GM12878 (cell line): ENCODE measurements at regions not wholly inside any gene's neighbourhood (a gene's known extent, or its start where the extent isn't known, plus 50 kb on each side); places are given as distances from the start of the nearest gene placed in this dataset.

Source experiments
- ATAC-seq: fragments of 200-7000 bp; cut with Tn5 transposase; 3 replicates; pipeline ENCODE4 v1.9.1; 2020; ENCODE audit warnings: mild to moderate bottlenecking, moderate library complexity
- BruUV-seq: library from RNA; stranded (reverse); fragments of 400-500 nt; replicated peaks from 2 replicates; lab custom pipeline; 2021; lab: Mats Ljungman, UMichigan
- CTCF ChIA-PET: fragments of 300-600 bp; sonication (Branson Sonifier 250); formaldehyde crosslinking; extraction: SDS; loops from one replicate; lab custom pipeline; 2021; ENCODE audit warnings: inconsistent platforms; lab: Yijun Ruan, JAX
- POLR2A ChIA-PET: fragments of 350-600 bp; formaldehyde crosslinking; extraction: SDS; loops from one replicate; lab custom pipeline; 2021; ENCODE audit warnings: inconsistent platforms; lab: Charles Lee
- RAD21 ChIA-PET: fragments of 300-600 bp; sonication (Branson Sonifier 250); formaldehyde crosslinking; loops from one replicate; lab custom pipeline; 2023; ENCODE audit warnings: antibody characterized with exemption; ENCODE audit not compliant: unreplicated experiment; lab: Charles Lee
- SMC1A ChIA-PET: fragments of 300-600 bp; sonication (Branson Sonifier 250); formaldehyde crosslinking; loops from one replicate; lab custom pipeline; 2023; ENCODE audit not compliant: unreplicated experiment, uncharacterized antibody; lab: Charles Lee
- DNase-seq: peaks from one replicate; pipeline ENCODE4 v3.0.0-alpha.2; 2011; ENCODE audit warnings: low read depth, low spot score
- FAIRE-seq: peaks from 3 replicates; lab custom pipeline; 2011; peaks lifted over from hg19 to GRCh38; lab: Jason Lieb, UNC
- H2AFZ ChIP-seq: 2 replicates; pipeline ENCODE4 v1.6.0; 2011; ENCODE audit warnings: low read depth, low read length, control low read depth; ENCODE audit not compliant: control insufficient read depth
- H3K27ac ChIP-seq: 2 replicates; pipeline ENCODE4 v1.5.1; 2011; ENCODE audit warnings: control low read depth; ENCODE audit not compliant: control insufficient read depth, insufficient read depth
- H3K27me3 ChIP-seq, 2 experiments: replicated peaks in 1 of 2; 2 replicates each; pipeline versions ENCODE4 v1.6.0 to v1.6.1; 2011; ENCODE audit warnings: low read length in 1 of 2; ENCODE audit not compliant: control insufficient read depth in 2 of 2, insufficient read depth in 2 of 2
- H3K36me3 ChIP-seq, 2 experiments: 2 replicates each; pipeline ENCODE4 v1.5.1; 2011; ENCODE audit warnings: low read length in 1 of 2; ENCODE audit not compliant: control insufficient read depth in 2 of 2, insufficient read depth in 2 of 2
- H3K4me1 ChIP-seq: 2 replicates; pipeline ENCODE4 v1.6.1; 2011; ENCODE audit warnings: mild to moderate bottlenecking, low read length, moderate library complexity, mixed read lengths; ENCODE audit not compliant: control insufficient read depth, insufficient read depth
- H3K4me2 ChIP-seq: 2 replicates; pipeline ENCODE4 v1.6.0; 2011; ENCODE audit warnings: control low read depth; ENCODE audit not compliant: control insufficient read depth, insufficient read depth
- H3K4me3 ChIP-seq: fragments of 200-600 bp; sonication (generic); 2 replicates; pipeline ENCODE4 v1.5.1; 2016
- H3K79me2 ChIP-seq: 2 replicates; pipeline ENCODE4 v1.6.0; 2011; ENCODE audit warnings: low read length; ENCODE audit not compliant: control insufficient read depth, insufficient read depth
- H3K9ac ChIP-seq: 2 replicates; pipeline ENCODE4 v1.8.0; 2011; ENCODE audit warnings: low read length, control low read depth, mixed read lengths; ENCODE audit not compliant: control insufficient read depth, insufficient read depth
- H3K9me3 ChIP-seq: replicated peaks from 3 replicates; pipeline ENCODE4 v1.5.1; 2011; ENCODE audit warnings: mild to moderate bottlenecking, low read length; ENCODE audit not compliant: control insufficient read depth, insufficient read depth
- H4K20me1 ChIP-seq: 2 replicates; pipeline ENCODE4 v1.6.0; 2011; ENCODE audit not compliant: control insufficient read depth, insufficient read depth
- CBX5 ChIP-seq: sonication (generic); IDR thresholded peaks from 2 replicates; pipeline ENCODE4 v1.6.1; 2016; ENCODE audit warnings: low read depth, moderate library complexity, mild to moderate bottlenecking, inconsistent platforms
- LARP7 ChIP-seq: fragments of 450-650 bp; IDR thresholded peaks from 2 replicates; pipeline ENCODE4 v1.6.1; 2017; ENCODE audit warnings: mild to moderate bottlenecking
- MYC ChIP-seq: IDR thresholded peaks from 2 replicates; pipeline ENCODE4 v1.6.1; 2011; ENCODE audit warnings: mild to moderate bottlenecking, low read length, moderate library complexity, inconsistent platforms; ENCODE audit not compliant: insufficient read depth, insufficient replicate concordance, insufficient read length, severe bottlenecking
- NR2F1 ChIP-seq: fragments of 450-650 bp; conservative IDR thresholded peaks from 2 replicates; pipeline ENCODE4 v1.6.1; 2017; ENCODE audit warnings: mild to moderate bottlenecking
- PAX5 ChIP-seq: IDR thresholded peaks from 2 replicates; pipeline ENCODE4 v1.6.1; 2011; ENCODE audit warnings: low read depth, low read length, borderline replicate concordance
- POLR2AphosphoS5 ChIP-seq: IDR thresholded peaks from 2 replicates; pipeline ENCODE4 v1.6.1; 2011; ENCODE audit warnings: mild to moderate bottlenecking, low read length, inconsistent platforms
- RB1 ChIP-seq: fragments of 450-650 bp; formaldehyde crosslinking; IDR thresholded peaks from 2 replicates; pipeline ENCODE4 v1.6.1; 2017; ENCODE audit warnings: mild to moderate bottlenecking, borderline replicate concordance
- RCOR1 ChIP-seq: conservative IDR thresholded peaks from 2 replicates; pipeline ENCODE4 v1.6.1; 2012; ENCODE audit warnings: low read depth, low read length, improper control_type of control experiment
- SIX5 ChIP-seq: IDR thresholded peaks from 2 replicates; pipeline ENCODE4 v1.6.1; 2011; ENCODE audit warnings: mild to moderate bottlenecking, low read depth, low read length, moderate library complexity; ENCODE audit not compliant: severe bottlenecking
- WGBS: methylation state at CpG from one replicate; pipeline ENCODE4 v1.1.6; 2016; ENCODE audit warnings: low lambda C conversion rate; ENCODE audit not compliant: insufficient replicate concordance, insufficient coverage; ENCODE audit errors: missing lambda C conversion rate; 5-methylcytosine and 5-hydroxymethylcytosine counted together
- in situ Hi-C: fragments of 300-500 bp; cut with MboI; formaldehyde crosslinking; loops from 9 replicates; pipeline ENCODE4 v1.14.3; 2018; ENCODE audit warnings: mixed read lengths
- intact Hi-C: fragments of 100-400 bp; cut with micrococcal nuclease; formaldehyde crosslinking; loops from one replicate; pipeline ENCODE4 v1.14.2; 2022; ENCODE audit not compliant: unreplicated experiment
- TF ChIP-seq, protein P1 (sequence below): fragments of 150-350 bp; IDR thresholded peaks from 2 replicates; pipeline ENCODE4 v1.6.1; 2016; ENCODE audit warnings: low read depth, low read length

DNA sequence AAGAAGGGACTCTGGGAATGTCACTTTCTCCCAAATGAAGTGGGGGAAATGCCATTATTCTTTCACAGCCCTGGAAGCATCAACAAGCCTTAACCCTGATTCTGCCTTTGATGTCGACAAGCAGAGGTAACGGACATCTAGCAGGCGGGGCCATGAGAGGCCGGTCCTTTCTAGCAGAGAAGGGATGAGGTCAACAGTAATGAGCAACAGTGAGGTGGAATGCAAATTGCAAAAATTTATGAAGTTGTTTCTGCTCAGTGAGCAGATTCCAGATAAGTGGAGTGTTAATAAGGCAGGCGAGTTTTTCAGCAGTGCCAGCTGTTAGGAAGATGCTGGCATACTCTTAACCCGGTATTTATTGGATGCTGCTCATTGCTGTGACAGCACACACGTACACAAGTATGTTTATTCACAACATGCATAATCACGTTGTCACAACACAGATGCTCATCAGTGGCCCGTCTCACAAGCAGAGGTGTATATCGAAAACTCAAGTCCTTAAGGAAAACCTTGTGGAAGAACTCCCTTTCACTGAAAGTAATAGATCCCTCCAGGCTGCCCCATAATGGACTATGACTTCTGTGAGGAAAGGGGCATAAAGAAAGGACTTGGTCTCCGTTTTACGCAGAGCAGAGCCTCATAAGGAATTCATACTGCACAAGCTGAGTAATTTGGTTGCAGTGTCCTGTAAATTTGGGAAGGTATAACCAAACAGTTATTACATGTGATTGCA, 329.0 kb downstream of the IGSF11 start:
- 71% methylated on average over 12 of the region's 12 CpGs for WGBS
- Histone ChIP-seq H3K4me1 (no peaks in the 10 kb centered on the region), H2AFZ (no peak overlapping the region), H3K27me3 (no peaks in the 10 kb centered on the region), H3K36me3 (no peaks in the 10 kb centered on the region), H3K9ac (no peak overlapping the region), H3K27ac (no peak overlapping the region), H3K4me3 (no peak overlapping the region), H3K79me2 (no peaks in the 10 kb centered on the region), H4K20me1 (no peaks in the 10 kb centered on the region), H3K9me3 (no peaks in the 10 kb centered on the region), H3K4me2 (no peak overlapping the region)
- DNase-seq (no peak), ATAC-seq (no peak), FAIRE-seq (no peak)
- intact Hi-C loops: no loop called here
- BruUV-seq: no TSS peak
- in situ Hi-C loops: no loop called here
- TF ChIP-seq NR2F1 (no peak), SIX5 (no peak), RB1 (no peak), CBX5 (no peak), MYC (no peak), RCOR1 (no peak), LARP7 (no peak), POLR2AphosphoS5 (no peak), PAX5 (no peak)
- TF ChIP-seq, protein P1, sequence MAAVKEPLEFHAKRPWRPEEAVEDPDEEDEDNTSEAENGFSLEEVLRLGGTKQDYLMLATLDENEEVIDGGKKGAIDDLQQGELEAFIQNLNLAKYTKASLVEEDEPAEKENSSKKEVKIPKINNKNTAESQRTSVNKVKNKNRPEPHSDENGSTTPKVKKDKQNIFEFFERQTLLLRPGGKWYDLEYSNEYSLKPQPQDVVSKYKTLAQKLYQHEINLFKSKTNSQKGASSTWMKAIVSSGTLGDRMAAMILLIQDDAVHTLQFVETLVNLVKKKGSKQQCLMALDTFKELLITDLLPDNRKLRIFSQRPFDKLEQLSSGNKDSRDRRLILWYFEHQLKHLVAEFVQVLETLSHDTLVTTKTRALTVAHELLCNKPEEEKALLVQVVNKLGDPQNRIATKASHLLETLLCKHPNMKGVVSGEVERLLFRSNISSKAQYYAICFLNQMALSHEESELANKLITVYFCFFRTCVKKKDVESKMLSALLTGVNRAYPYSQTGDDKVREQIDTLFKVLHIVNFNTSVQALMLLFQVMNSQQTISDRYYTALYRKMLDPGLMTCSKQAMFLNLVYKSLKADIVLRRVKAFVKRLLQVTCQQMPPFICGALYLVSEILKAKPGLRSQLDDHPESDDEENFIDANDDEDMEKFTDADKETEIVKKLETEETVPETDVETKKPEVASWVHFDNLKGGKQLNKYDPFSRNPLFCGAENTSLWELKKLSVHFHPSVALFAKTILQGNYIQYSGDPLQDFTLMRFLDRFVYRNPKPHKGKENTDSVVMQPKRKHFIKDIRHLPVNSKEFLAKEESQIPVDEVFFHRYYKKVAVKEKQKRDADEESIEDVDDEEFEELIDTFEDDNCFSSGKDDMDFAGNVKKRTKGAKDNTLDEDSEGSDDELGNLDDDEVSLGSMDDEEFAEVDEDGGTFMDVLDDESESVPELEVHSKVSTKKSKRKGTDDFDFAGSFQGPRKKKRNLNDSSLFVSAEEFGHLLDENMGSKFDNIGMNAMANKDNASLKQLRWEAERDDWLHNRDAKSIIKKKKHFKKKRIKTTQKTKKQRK: no peak
- CTCF ChIA-PET: interaction anchor here (1.1 kb wide), 1 partner anchor 11 kb away, joined by 3 read pairs; no protein-coding TSS in a partner anchor
- SMC1A ChIA-PET: no interaction called here
- RAD21 ChIA-PET: no interaction called here
- POLR2A ChIA-PET: no interaction called here
